ENCODE measurements at regions not wholly inside any gene's neighbourhood (a gene's known extent, or its start where the extent isn't known, plus 50 kb on each side); places are given as distances from the start of the nearest gene placed in this dataset.

- TF ChIP-seq, protein P1, sequence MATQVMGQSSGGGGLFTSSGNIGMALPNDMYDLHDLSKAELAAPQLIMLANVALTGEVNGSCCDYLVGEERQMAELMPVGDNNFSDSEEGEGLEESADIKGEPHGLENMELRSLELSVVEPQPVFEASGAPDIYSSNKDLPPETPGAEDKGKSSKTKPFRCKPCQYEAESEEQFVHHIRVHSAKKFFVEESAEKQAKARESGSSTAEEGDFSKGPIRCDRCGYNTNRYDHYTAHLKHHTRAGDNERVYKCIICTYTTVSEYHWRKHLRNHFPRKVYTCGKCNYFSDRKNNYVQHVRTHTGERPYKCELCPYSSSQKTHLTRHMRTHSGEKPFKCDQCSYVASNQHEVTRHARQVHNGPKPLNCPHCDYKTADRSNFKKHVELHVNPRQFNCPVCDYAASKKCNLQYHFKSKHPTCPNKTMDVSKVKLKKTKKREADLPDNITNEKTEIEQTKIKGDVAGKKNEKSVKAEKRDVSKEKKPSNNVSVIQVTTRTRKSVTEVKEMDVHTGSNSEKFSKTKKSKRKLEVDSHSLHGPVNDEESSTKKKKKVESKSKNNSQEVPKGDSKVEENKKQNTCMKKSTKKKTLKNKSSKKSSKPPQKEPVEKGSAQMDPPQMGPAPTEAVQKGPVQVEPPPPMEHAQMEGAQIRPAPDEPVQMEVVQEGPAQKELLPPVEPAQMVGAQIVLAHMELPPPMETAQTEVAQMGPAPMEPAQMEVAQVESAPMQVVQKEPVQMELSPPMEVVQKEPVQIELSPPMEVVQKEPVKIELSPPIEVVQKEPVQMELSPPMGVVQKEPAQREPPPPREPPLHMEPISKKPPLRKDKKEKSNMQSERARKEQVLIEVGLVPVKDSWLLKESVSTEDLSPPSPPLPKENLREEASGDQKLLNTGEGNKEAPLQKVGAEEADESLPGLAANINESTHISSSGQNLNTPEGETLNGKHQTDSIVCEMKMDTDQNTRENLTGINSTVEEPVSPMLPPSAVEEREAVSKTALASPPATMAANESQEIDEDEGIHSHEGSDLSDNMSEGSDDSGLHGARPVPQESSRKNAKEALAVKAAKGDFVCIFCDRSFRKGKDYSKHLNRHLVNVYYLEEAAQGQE (IDR thresholded peaks at IDR 0.05; ENCODE audit: borderline replicate concordance) = no peak
- TF ChIP-seq POLR2AphosphoS5 (IDR thresholded peaks at IDR 0.05) (no peak), TAF1 (IDR thresholded peaks at IDR 0.05; ENCODE audit: low read depth) (no peak)
These were observed 226.8 kb upstream of the FN1 start for GRCh38 chr2:215662715-215663114.

Data from neural cell (in vitro differentiated cells).